ENCODE measurements at regions not wholly inside any gene's neighbourhood (a gene's known extent, or its start where the extent isn't known, plus 50 kb on each side); places are given as distances from the start of the nearest gene placed in this dataset.

- TF ChIP-seq CTCF (IDR thresholded peaks at IDR 0.05; ENCODE audit: insufficient read depth, low read depth, low read length): no peak
- TF ChIP-seq EZH2 (IDR thresholded peaks at IDR 0.05; ENCODE audit: insufficient read depth, low read length): no peak
These were observed 62.8 kb upstream of the PRRC2C start for GRCh38 chr1:171422511-171422910.
